HG02870 (cell line): ENCODE measurements at regions not wholly inside any gene's neighbourhood (a gene's known extent, or its start where the extent isn't known, plus 50 kb on each side); places are given as distances from the start of the nearest gene placed in this dataset.
"Not testable (repeated sequence)": the region's sequence is repeated elsewhere in the genome, so short reads cannot be mapped to it uniquely, and the experiment has no call there.

Experiments
- ATAC-seq: cut with Tn5 transposase; IDR thresholded peaks from one replicate; pipeline ENCODE4 v1.9.1; 2021; ENCODE audit warnings: mild to moderate bottlenecking, moderate library complexity; ENCODE audit not compliant: unreplicated experiment

DNA sequence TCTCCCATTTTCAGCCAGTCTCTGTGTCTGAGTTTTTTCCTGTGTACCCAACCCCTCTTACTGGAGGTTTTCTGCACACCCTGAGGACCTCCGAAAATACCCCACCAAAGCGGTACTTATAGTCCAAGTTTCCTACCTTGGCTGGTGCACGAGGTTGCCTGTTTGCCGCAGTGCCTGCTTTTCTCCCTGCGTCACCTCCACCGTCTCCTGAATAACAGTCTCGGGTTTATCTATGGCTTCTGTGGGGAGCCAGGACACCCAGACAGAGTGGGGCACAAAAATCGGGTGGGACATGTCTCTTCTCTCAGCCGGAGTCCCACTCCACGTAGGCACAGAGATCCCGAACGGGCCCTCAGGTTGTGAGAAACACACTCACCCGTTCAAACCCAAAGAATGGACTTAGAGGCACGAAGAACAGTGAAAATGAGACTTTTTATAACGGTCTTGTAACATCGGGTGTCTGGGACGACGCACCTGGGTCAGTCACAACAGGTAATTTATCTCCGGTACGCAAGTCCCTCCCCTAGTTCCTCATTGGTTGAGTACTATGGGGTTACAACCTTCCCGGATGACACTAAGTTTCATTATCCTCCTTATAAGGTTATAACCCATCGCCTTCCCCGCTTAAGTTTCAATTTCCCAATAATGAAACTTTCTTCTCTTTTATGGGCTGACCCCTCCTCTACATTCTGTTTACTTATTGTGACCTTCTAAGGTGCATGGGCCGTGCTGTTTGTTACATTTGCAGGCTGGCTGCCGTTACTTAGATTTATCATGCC, 970.2 kb upstream of the COX7C start:
- ATAC-seq: no peak

DNA sequence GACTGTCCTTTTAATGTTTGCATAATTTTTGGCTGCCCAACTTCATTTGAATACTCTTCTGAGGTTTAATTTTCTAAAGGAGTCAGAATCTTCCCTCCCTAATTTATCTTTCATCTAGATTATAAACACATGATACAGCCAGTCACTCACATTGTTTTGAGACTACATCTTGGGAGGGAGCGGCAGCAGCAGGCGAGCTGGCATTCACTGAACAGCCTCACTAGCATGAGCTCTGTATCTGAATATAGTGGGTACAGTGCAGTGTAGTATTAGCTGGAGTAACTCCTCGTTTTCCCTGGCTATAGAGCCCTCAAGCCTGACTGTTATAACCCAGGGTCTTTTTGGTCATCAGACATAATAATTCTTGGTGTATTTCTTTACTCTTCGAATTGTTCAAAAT, 969.2 kb upstream of the COX7C start:
- no peak for ATAC-seq

DNA sequence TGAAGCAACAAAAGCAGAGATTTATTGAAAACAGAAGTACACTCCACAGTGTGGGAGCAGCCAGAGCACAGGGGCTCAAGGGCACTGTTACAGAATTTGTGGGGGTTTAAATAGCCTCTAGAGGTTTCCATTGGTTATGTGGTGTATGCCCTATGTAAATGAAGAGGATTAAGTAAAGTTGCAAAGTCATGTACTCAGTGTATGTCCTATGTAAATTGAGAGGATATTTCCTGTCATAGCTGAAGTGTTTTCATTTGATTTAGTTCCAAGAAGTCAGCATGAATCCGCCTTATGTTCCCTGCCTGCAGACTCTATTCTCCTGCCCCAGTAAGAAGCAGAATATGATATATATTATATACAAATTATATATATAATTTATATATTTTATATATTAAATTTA, 966.0 kb upstream of the COX7C start:
- no peak for ATAC-seq

DNA sequence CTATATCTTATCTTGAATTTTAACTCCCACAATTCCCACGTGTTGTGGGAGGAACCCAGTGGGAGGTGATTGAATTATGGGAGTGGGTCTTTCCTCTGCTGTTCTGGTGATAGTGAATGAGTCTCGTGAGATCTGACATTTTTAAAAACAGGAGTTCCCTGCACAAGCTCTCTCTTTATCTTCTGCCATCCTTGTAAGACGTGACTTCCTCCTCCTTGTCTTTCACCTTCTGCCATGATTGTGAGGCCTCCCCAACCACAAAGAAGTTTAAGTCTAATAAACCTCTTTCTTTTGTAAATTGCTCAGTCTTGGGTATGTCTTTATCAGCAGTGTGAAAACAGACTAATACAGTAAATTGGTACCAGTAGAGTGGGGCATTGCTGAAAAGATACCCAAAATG, 963.6 kb upstream of the COX7C start:
- ATAC-seq: not testable (repeated sequence)

DNA sequence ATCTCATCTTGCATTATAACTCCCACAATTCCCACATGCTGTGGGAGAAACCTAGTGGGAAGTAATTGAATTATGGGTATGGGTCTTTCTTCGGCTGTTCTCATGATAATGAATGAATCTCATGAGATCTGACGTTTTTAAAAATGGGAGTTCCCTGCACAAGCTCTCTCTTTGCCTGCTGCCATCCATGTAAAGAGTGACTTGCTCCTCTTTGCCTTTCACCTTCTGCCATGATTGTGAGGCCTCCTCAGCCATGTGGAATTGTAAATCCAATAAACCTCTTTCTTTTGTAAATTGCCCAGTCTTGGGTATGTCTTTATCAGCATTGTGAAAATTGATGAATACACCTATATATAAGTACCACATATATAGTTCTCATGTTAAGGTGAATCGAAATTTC, 961.7 kb upstream of the COX7C start:
- ATAC-seq: no peak

GRCh38 chr5:85657328-85657727, 960.4 kb upstream of the COX7C start:
- ATAC-seq: not testable (repeated sequence)

GRCh38 chr5:85662969-85663707, 954.6 kb upstream of the COX7C start:
- not testable (repeated sequence) for ATAC-seq

- no peak for ATAC-seq
Observed at GRCh38 chr5:85663708-85664031, 954.1 kb upstream of the COX7C start.

DNA sequence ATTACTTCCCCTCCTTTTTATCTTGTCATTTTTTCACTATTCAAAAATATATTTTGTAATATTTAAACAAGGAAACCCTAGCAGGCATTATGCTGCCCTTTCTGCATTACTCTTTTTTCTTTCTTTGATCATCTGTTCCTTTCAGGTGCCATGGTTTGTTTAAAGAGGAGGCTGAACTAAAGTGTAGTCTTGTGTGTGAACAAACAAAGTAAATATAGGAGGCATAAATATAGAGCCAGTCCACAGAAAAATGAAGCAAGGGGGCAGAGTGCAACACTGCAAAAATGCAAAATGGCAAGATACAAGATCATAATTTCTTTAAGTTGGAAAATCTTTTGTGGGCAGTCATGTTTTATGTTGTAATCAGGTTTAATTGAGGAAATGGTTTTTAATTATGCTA, 947.3 kb upstream of the COX7C start:
- ATAC-seq: no peak

GRCh38 chr5:85671223-85671970, 946.3 kb upstream of the COX7C start:
- no peak for ATAC-seq

GRCh38 chr5:85681871-85682270, 935.9 kb upstream of the COX7C start:
- no peak for ATAC-seq

GRCh38 chr5:85684351-85684750, 933.4 kb upstream of the COX7C start:
- ATAC-seq: no peak

GRCh38 chr5:85703296-85703695, 914.4 kb upstream of the COX7C start:
- ATAC-seq: no peak

DNA sequence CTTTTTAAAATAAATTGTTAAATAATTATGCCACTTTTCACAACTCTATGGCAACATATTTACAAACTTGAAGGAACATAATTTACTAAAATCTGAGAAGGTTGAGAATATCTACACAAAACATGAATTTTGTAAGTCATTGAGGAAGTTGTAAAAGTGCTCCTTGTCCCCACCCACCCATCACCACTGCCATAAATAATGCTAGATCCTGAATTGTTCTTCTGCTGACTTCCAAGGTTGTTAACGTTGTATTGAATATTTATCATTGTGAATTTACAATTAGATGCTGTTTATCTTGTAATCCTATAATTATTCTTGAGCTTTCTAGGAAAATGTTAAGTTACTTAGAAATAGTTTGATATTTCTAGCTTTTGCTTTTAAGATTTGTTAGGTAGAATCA, 908.0 kb upstream of the COX7C start:
- no peak for ATAC-seq

DNA sequence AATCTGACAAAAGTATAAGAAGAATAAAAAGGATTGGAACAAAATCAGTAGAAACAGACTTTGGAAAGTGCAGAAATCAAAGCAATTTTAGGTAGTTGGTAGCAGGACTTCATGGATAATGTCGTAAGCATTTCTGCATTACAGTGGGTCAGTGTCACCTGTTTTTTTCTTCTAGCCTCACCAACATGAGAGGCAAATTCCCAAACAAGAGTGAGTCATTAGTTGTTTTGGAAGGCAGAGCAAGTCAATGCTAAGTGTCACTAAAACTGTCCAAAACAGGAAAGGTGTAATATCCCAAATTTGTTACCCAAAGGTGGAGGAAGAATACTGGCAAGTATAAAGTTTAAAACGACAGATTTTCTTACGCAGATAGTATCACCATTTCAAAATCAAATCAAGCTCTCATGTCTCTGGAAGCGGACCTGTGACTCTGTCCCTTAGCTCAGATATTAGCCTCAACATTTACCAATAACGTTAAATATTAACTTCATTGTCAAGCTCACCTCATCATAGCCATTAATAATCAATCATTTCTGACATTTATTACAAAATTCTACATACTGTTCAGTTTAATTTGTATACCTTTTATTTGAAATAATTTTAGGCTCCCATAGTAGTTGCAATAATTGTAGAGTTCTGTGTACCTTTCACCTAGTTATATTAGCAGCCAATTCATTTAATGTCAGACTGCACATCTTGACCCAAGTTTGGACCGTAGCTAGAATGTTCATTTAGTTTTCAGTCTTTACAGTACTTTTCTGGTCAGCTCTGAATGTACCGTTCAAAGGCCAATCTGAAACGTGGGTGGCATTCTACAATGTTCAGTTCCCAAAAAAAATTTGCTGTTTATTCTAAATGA, 901.2 kb upstream of the COX7C start:
- no peak for ATAC-seq

DNA sequence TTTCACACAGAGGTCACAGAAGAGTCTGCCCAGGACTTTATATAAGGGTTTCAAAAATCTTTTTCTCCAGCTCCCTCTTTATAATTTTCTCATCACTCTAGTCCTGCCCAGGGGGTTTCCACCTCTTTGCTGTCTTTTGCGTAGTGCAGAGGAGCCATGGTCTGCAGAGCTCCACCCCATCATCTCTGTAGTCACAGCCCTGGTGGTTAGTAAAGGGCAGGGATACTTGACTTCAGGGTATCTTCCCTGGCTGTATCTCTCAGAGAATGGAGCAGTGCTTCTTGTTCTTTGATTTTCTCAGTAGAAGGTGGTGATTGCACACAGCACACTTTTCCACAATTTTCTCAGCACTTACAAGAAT, 900.6 kb upstream of the COX7C start:
- ATAC-seq: no peak

GRCh38 chr5:85732185-85732584, 885.6 kb upstream of the COX7C start:
- no peak for ATAC-seq

DNA sequence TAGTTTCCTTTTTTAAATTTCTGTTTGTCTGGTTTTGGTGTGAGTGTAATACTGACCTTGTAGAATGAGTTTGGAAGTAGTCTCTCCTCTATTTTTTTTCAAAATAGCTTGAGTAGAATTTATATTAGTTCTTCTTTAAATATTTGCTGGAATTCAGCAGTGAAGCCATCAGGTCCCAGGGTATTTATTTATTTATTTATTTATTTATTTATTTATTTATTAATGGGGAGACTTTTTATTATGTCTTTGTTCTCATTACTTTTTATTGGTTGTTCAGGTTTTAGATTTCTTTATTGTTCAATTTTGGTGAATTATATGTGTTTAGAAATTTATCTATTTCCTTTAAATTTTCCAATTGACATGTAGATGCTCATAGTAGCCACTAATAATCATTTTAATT, 875.8 kb upstream of the COX7C start:
- no peak for ATAC-seq

GRCh38 chr5:85760519-85760918, 857.2 kb upstream of the COX7C start:
- no peak for ATAC-seq

DNA sequence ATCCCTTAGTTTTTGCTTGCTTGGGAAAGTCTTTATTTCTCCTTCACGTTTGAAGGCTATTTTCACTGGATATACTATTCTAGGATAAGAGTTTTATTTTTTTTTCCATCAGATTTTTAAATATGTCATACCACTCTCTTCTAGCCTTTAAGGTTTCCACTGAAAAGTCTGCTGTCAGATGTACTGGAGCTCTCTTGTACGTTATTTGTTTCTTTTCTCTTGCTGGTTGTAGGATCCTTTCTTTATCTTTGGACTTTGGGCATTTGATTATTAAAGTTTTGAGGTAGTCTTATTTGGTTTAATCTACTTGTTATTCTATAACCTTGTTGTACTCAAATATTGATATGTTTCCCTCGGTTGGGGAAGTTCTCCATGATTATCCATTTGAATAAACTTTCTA, 848.4 kb upstream of the COX7C start:
- ATAC-seq: no peak

DNA sequence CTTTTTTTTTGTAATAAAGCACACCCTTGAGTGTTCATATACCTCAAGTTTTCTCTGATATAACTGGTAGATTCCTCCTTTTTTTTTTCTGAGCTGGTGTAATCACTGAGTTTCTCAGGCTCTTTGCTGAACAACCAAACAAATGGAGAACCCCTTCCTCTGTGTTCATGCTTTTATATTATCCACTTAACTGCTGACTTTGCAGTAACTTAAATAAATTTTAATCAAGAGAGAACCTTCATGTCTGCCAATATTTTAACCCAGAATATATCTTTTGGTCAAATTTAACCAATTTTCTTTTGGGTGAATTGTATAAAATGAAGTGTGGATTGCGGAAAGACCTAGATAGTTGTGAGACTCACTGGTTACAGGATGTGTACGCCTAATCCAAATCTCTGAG, 833.0 kb upstream of the COX7C start:
- ATAC-seq: no peak
